Progenitor cell of endocrine pancreas (in vitro differentiated cells): ENCODE measurements at regions not wholly inside any gene's neighbourhood (a gene's known extent, or its start where the extent isn't known, plus 50 kb on each side); places are given as distances from the start of the nearest gene placed in this dataset.

Source experiments
- DNase-seq: peaks from one replicate; pipeline ENCODE4 v3.0.0; 2021; ENCODE audit warnings: low spot score; ENCODE audit not compliant: unreplicated experiment
- H3K27ac Mint-ChIP-seq: 2 replicates; pipeline ENCODE4 v1.8.0; 2021; ENCODE audit warnings: mild to moderate bottlenecking, moderate library complexity, mixed read lengths
- H3K27me3 Mint-ChIP-seq: 2 replicates; pipeline ENCODE4 v1.8.0; 2021; ENCODE audit warnings: mixed read lengths
- H3K36me3 Mint-ChIP-seq: 2 replicates; pipeline ENCODE4 v1.8.0; 2022; ENCODE audit warnings: mixed read lengths; ENCODE audit not compliant: insufficient read depth
- H3K4me1 Mint-ChIP-seq: 2 replicates; pipeline ENCODE4 v1.8.0; 2021; ENCODE audit warnings: low read depth, mixed read lengths
- H3K4me3 Mint-ChIP-seq: 2 replicates; pipeline ENCODE4 v1.8.0; 2021; ENCODE audit warnings: low read depth, mild to moderate bottlenecking, moderate library complexity, mixed read lengths
- H3K9me3 Mint-ChIP-seq: 2 replicates; pipeline ENCODE4 v1.8.0; 2021; ENCODE audit warnings: low read depth, mixed read lengths
- CTCF ChIP-seq: fragments of 200-600 bp; sonication (generic); IDR thresholded peaks from one replicate; pipeline ENCODE4 v1.5.0; 2021; ENCODE audit warnings: antibody characterized with exemption, mild to moderate bottlenecking; ENCODE audit not compliant: unreplicated experiment

DNA sequence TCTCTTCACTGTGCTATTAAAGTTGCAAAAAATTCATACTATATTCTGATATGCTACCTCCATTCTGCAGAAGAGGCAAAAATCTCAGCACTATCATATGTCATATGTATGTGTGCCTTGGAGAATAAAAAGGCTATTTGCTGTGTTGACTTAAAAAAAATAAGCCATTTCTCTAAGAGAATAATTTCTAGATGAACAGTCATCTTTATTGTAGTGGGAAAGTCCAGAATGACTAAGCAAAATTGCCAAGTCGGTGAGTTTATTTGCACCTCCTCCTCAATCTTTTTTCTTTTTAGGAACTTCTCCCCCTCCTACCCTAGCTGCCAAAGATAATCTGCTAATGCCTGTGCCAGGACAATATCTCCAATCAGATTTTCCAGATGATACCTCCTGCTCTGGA lies 353.8 kb upstream of the FAR2 start:
- no peaks in the 10 kb centered on the region for H3K27me3 Mint-ChIP-seq
- H3K4me3 Mint-ChIP-seq: no peak overlapping the region
- TF ChIP-seq CTCF: no peak
- H3K36me3 Mint-ChIP-seq: no peaks in the 10 kb centered on the region
- no peak for DNase-seq
- no peaks in the 10 kb centered on the region for H3K9me3 Mint-ChIP-seq
- no peaks in the 10 kb centered on the region for H3K4me1 Mint-ChIP-seq
- no peak overlapping the region for H3K27ac Mint-ChIP-seq

DNA sequence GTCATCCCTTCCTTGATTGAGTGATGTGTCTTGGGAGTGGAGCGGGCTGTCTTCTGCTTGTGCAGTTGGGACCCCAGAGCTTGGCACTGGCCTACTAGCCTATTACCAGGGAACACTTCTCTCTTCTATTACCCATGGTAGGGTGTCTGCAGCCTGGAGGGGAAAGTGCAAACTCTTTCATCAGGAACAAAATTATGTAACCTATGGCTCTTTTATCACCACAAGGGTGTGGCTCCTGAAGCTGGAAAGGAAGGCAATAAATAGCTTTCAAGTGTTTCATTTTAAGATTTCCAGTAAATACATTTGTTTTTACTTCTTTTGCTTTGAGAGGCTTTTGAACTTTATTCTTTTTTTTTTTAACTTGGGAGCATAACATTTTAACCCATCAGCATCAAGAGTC lies 349.7 kb upstream of the FAR2 start:
- TF ChIP-seq CTCF: no peak
- Mint-ChIP-seq H3K4me3 (no peak overlapping the region), H3K9me3 (no peaks in the 10 kb centered on the region), H3K27ac (no peak overlapping the region), H3K4me1 (no peaks in the 10 kb centered on the region), H3K36me3 (no peaks in the 10 kb centered on the region), H3K27me3 (no peaks in the 10 kb centered on the region)
- DNase-seq: no peak

GRCh38 chr12:28800129-28800528 lies 348.9 kb upstream of the FAR2 start:
- no peak for DNase-seq
- Mint-ChIP-seq H3K4me3 (no peak overlapping the region), H3K4me1 (no peaks in the 10 kb centered on the region), H3K9me3 (no peaks in the 10 kb centered on the region), H3K36me3 (no peaks in the 10 kb centered on the region), H3K27ac (no peak overlapping the region), H3K27me3 (no peaks in the 10 kb centered on the region)
- TF ChIP-seq CTCF: no peak

- no peak overlapping the region for H3K27ac Mint-ChIP-seq
- H3K4me1 Mint-ChIP-seq: no peaks in the 10 kb centered on the region
- no peak overlapping the region for H3K4me3 Mint-ChIP-seq
- H3K9me3 Mint-ChIP-seq: no peaks in the 10 kb centered on the region
- DNase-seq: no peak
- no peaks in the 10 kb centered on the region for H3K36me3 Mint-ChIP-seq
- TF ChIP-seq CTCF: no peak
- no peaks in the 10 kb centered on the region for H3K27me3 Mint-ChIP-seq
Measured at GRCh38 chr12:28802706-28803438, 346.2 kb upstream of the FAR2 start.

DNA sequence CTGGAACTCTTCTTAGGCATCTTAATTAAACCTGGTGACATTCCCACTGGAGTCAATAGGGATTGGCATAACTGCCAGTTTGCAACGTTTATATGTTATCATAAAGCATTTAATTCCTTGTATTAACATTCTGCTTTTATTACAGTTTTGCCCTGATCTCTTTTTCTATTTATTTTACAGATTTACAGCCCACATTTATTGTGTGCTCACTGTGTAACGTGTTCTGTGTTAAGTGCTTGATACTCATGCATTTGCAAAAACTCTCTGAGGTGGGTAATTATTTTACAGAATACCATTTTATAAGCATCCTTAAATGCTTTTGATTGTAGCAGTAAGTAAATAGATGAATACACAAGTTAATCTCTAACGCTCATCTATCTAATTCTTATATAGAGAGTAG lies 341.5 kb upstream of the FAR2 start:
- DNase-seq: no peak
- Mint-ChIP-seq H3K27me3 (no peaks in the 10 kb centered on the region), H3K27ac (no peak overlapping the region), H3K9me3 (peaks cover 7% of the 10 kb centered on the region), H3K4me1 (no peaks in the 10 kb centered on the region), H3K4me3 (no peak overlapping the region), H3K36me3 (no peaks in the 10 kb centered on the region)
- no peak for TF ChIP-seq CTCF
